Activated CD4-positive, alpha-beta memory T cell treated with anti-CD3 and anti-CD28 coated beads for 36 hours (primary cell): ENCODE measurements at regions not wholly inside any gene's neighbourhood (a gene's known extent, or its start where the extent isn't known, plus 50 kb on each side); places are given as distances from the start of the nearest gene placed in this dataset.

Source experiments
- CTCF ChIA-PET: fragments of 350-600 bp; sonication (Branson Sonifier 250); formaldehyde crosslinking; loops from one replicate; lab custom pipeline; 2021; ENCODE audit warnings: antibody characterized with exemption, inconsistent platforms; lab: Charles Lee
- POLR2A ChIA-PET: fragments of 350-600 bp; sonication (Branson Sonifier 250); formaldehyde crosslinking; loops from one replicate; lab custom pipeline; 2021; ENCODE audit warnings: antibody characterized with exemption; lab: Charles Lee
- DNase-seq: peaks from one replicate; pipeline ENCODE4 v3.0.0-alpha.2; 2020
- H3K27ac Mint-ChIP-seq: one replicate; pipeline ENCODE4 v1.8.0; 2021; ENCODE audit warnings: mixed read lengths
- H3K27me3 Mint-ChIP-seq: one replicate; pipeline ENCODE4 v1.8.0; 2021; ENCODE audit warnings: mixed read lengths
- H3K36me3 Mint-ChIP-seq: one replicate; pipeline ENCODE4 v1.8.0; 2021; ENCODE audit warnings: mixed read lengths
- H3K4me1 Mint-ChIP-seq: one replicate; pipeline ENCODE4 v1.8.0; 2021; ENCODE audit warnings: low read depth, mixed read lengths
- H3K4me3 Mint-ChIP-seq: one replicate; pipeline ENCODE4 v1.8.0; 2021; ENCODE audit warnings: mild to moderate bottlenecking, mixed read lengths
- H3K9me3 Mint-ChIP-seq: one replicate; pipeline ENCODE4 v1.8.0; 2021; ENCODE audit warnings: mixed read lengths
- intact Hi-C: fragments of 100-400 bp; cut with micrococcal nuclease; formaldehyde crosslinking; loops from one replicate; pipeline ENCODE4 v1.15.1; 2023

DNA sequence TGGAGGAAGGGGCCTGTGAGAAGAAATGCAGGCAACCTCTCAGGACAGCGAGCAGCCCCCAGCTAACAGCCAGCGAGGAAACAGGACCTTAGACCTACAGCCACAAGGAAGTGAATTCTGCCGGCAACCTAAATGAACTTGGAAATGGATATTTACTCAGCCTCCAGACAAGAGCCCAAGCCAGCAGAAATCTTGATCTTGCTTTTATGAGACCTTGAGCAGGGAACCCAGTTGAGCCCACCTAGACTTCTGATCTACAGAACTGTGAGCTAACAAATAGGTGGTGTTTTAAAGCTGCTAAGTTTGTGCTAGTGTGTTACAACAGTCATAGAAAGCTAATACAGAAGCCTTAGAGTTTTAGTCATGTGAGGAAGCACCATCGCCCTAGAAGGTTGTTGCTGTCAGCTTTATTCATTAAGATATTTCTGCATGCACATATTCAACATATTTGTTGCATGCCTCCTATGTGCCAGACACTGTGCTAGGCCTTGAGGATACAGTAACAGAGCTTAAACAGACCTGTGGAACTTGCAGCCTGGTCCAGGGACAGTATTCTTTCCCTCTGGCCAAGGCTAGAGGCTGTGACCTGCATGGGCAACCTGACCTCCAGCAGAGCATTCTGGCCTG is 50.3 kb downstream of the NALF2 start:
- POLR2A ChIA-PET: no interaction called here
- no peaks in the 10 kb centered on the region for H3K27me3 Mint-ChIP-seq
- intact Hi-C loops: no loop called here
- H3K9me3 Mint-ChIP-seq: no peaks in the 10 kb centered on the region
- DNase-seq: no peak
- CTCF ChIA-PET: interaction anchor here (1.0 kb wide), 1 partner anchor 16 kb away, joined by 3 read pairs; no protein-coding TSS in a partner anchor
- no peak overlapping the region for H3K27ac Mint-ChIP-seq
- H3K4me3 Mint-ChIP-seq: no peak overlapping the region
- no peaks in the 10 kb centered on the region for H3K36me3 Mint-ChIP-seq
- H3K4me1 Mint-ChIP-seq: no peaks in the 10 kb centered on the region

DNA sequence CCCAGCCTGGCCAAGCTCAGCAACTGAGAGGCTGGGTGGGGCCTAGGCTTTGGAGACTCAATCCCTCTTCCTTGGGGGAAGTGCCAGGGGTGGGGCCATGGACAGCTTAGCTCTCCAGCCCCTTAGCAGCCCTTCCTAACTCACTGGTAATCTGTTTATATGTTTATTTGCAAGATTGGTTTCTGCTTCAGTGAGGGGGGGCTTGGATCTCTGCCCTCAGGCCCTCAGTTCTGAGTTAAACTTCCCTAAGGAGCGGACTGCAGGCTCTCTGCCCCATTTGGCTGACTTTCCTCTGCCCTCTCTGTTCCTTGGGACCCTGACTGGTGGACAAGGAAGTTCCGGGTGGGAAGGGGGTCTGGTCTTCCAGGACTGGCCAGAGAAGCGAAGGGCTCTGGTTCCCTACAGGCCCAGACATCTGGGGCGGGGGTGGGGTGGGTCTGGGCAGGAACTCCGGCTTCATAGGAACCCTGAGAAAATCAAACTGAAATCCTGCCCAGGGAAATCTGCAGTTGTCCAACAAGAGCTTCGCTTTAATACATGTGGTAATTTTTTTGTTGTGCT is 51.4 kb downstream of the NALF2 start:
- CTCF ChIA-PET: no interaction called here
- no peaks in the 10 kb centered on the region for H3K36me3 Mint-ChIP-seq
- POLR2A ChIA-PET: no interaction called here

DNA sequence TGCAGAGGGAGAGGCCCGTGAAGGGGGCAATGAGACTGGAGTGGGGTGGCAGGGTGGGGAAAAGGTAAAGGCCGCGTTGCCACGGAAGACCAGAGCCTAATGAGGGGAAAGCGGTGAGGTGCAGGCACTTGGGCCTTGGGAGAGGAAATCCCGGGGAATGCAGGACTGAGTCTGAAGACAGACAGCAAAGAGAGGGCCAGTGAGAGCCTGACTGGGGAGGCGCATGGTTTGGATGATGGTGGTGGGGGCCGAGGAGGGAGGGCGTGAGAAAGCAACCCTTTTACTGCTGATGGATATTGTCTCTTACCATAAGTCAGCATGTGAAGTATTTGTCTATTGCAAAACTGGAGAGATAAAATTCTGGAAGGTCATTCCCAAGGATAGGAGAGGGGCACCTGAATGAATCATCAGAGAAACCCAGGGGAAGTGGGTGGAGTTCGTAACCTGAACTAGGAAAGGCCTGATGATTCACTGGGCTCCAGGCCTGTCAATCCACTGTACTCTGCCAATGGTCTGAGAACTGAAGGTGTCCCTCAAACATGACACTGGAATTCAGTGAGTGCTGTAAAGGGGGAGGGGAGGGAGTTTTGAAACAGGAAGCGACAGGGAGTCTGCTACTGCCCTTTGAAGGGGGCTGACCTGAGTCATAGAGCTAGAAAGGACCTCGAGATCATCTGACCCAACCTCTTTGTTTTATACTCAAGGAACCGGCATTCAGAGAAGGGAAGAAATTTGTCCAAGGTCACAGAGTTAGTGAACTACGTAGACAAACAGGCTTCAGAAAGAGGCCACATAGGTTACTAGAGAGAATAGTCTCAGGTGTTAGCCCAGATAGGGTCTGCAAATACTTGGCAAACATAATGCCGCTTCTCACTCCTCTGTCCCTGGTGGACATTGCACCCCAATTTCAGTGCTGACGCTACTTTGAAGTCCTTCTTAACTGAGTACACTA is 52.2 kb downstream of the NALF2 start:
- intact Hi-C loops: no loop called here
- H3K36me3 Mint-ChIP-seq: no peaks in the 10 kb centered on the region
- no peak for DNase-seq
- H3K9me3 Mint-ChIP-seq: no peaks in the 10 kb centered on the region
- H3K27me3 Mint-ChIP-seq: no peaks in the 10 kb centered on the region
- POLR2A ChIA-PET: no interaction called here
- CTCF ChIA-PET: no interaction called here
- H3K4me3 Mint-ChIP-seq: no peak overlapping the region
- H3K4me1 Mint-ChIP-seq: no peaks in the 10 kb centered on the region
- H3K27ac Mint-ChIP-seq: no peak overlapping the region

More for the DNA sequence above, 51.4 kb downstream of the NALF2 start:
- Mint-ChIP-seq H3K4me1 (no peaks in the 10 kb centered on the region), H3K4me3 (no peak overlapping the region), H3K27ac (no peak overlapping the region), H3K27me3 (no peaks in the 10 kb centered on the region), H3K9me3 (no peaks in the 10 kb centered on the region)
- DNase-seq: no peak
- intact Hi-C loops: no loop called here

DNA sequence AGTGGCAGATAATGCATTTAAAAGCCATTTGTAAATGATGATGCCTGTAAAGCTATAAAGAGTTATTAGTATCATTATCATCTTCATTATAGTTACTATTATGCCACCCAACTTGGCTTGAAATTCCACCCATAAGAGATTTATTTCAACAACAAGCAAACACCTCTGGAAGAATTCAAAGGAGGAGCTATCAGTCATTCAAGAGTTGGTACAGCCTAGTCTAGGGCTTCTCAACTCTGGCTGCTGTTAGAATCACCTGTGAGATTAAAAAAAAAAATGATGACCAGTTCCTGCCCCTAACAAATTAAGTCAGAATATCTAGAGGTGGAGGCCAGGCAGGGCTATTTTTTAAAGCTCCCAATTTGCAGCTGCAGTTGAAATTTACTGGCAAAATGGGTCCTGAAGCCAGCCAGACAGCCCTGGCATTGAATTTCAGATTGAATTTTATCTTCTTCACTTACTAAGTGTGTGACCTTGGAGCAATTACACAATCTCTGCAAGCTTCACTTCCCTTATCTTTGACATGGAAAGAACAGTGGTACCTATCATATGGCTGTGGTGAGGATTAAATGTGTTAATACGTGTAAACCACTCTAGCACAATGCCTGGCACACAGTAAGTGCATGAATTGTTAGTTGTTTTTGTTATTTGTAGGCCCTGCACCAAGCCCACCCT is 52.9 kb upstream of the EDA start:
- Mint-ChIP-seq H3K4me3 (no peak overlapping the region), H3K4me1 (no peaks in the 10 kb centered on the region), H3K27ac (no peak overlapping the region), H3K27me3 (no peaks in the 10 kb centered on the region), H3K36me3 (no peaks in the 10 kb centered on the region), H3K9me3 (no peaks in the 10 kb centered on the region)
- CTCF ChIA-PET: no interaction called here
- POLR2A ChIA-PET: no interaction called here
- intact Hi-C loops: no loop called here
- no peak for DNase-seq

DNA sequence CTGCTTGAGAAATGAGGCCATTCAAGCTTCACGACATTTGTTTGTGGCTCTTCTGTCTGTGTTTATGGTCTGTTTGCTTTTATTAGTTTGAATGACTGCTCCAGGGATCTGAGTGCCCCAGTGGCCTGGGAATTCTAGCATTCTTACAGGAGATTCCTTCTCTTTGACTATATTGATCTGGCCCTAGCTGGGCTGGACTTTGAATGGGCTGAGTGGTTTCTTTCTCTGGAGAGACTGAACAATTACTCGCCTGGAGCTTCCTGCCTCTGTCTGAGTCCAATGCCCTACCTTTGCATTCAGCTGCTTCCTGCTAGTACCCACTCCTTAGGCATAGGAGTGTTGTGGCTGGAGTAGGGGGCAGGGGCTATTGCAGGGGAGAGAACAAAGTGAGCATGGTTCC is 51.2 kb upstream of the EDA start:
- Mint-ChIP-seq H3K27me3 (no peaks in the 10 kb centered on the region), H3K27ac (no peak overlapping the region), H3K9me3 (no peaks in the 10 kb centered on the region), H3K36me3 (no peaks in the 10 kb centered on the region), H3K4me3 (no peak overlapping the region), H3K4me1 (no peaks in the 10 kb centered on the region)
- intact Hi-C loops: no loop called here
- DNase-seq: no peak
- CTCF ChIA-PET: no interaction called here
- POLR2A ChIA-PET: no interaction called here

DNA sequence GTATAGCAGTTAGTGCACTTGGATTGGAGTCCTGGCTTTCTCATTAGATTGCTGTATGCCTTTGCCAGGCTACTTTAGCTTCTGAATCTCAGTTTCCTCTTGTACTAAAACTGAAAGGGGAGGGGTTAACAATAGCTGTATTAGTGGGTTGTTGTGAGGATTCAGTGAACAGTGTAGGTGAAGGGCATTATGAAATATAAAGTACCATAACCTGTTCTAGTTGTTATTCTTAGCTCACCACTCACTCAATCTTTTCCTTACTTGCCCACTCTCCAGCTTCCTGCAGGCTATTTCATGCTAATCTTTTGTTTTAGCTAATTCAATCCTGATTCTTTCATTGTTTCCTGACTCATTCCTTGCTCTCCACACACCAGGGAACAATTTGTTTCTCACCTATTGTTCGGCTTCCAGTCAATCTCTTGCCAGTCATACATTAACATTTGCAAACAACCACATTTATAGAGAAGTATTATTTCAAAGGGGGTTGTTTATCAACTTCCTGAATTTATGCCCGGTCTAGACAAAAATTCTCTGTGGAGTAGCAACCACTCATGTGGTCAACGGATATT is 50.6 kb upstream of the EDA start:
- H3K4me1 Mint-ChIP-seq: no peaks in the 10 kb centered on the region
- DNase-seq: no peak
- CTCF ChIA-PET: no interaction called here
- POLR2A ChIA-PET: no interaction called here
- no peaks in the 10 kb centered on the region for H3K36me3 Mint-ChIP-seq
- no peak overlapping the region for H3K4me3 Mint-ChIP-seq
- no peaks in the 10 kb centered on the region for H3K27me3 Mint-ChIP-seq
- intact Hi-C loops: no loop called here
- no peaks in the 10 kb centered on the region for H3K9me3 Mint-ChIP-seq
- no peak overlapping the region for H3K27ac Mint-ChIP-seq
